ENCODE measurements at regions not wholly inside any gene's neighbourhood (a gene's known extent, or its start where the extent isn't known, plus 50 kb on each side); places are given as distances from the start of the nearest gene placed in this dataset.
A peak's percentile ranks its signal among the peaks of the same experiment; 100 is the strongest.

- DNase-seq: no peak
Measured at GRCh38 chr17:77507111-77507885, 366.5 kb downstream of the SEC14L1 start.

GRCh38 chr17:77508047-77508715, 367.4 kb downstream of the SEC14L1 start:
- DNase-seq: no peak

- no peak for DNase-seq
Measured at GRCh38 chr17:77509089-77509488, 368.3 kb downstream of the SEC14L1 start.

DNA sequence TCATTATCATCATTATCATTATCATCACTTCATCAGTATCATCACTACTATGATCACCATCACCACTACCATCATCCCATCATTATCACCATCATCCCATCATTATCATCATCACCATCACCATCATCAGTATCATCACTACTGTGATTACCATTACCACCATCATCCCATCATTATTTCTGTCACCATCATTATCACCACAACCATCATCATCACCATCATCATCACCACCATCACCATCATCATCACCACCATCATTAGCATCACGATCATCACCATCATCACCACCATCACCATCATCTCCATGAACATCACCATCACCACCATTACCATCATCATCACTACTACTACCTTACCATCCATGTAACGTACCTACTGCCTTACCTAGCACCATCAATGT, 368.8 kb downstream of the SEC14L1 start:
- no peak for DNase-seq

DNA sequence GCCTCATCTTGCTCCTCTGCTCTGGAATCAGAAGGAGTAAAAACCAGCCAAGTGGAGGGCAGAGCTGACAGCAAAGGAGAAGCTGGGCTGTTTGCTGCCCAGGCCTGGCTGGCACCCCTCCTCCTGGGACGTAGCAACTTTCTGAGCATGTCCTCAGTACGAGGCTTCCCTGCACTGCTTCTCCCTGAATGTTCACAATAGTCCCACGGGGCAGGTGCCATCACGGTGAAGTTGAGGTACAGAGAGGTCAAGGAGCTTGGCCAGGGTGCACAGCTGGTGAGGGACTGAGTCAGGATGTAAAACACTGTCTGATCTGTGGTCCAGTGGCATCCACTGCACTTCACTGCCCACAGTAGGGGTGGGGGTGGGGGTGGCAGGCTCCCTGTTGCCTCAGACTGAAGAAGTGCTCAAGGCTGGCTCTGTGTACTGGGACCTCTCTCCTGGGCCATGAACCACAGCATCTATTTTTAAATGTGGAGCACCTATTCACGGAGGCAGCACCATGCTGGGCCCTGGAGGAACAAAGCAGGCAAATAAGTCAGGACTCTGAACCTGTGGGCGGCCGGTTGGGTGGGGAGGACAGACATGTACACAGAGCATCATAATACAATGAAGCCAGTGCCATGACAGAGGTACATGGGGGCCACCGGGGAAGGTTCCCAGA, 369.5 kb downstream of the SEC14L1 start:
- DNase-seq: no peak

GRCh38 chr17:77511514-77512061, 370.8 kb downstream of the SEC14L1 start:
- DNase-seq: no peak

DNA sequence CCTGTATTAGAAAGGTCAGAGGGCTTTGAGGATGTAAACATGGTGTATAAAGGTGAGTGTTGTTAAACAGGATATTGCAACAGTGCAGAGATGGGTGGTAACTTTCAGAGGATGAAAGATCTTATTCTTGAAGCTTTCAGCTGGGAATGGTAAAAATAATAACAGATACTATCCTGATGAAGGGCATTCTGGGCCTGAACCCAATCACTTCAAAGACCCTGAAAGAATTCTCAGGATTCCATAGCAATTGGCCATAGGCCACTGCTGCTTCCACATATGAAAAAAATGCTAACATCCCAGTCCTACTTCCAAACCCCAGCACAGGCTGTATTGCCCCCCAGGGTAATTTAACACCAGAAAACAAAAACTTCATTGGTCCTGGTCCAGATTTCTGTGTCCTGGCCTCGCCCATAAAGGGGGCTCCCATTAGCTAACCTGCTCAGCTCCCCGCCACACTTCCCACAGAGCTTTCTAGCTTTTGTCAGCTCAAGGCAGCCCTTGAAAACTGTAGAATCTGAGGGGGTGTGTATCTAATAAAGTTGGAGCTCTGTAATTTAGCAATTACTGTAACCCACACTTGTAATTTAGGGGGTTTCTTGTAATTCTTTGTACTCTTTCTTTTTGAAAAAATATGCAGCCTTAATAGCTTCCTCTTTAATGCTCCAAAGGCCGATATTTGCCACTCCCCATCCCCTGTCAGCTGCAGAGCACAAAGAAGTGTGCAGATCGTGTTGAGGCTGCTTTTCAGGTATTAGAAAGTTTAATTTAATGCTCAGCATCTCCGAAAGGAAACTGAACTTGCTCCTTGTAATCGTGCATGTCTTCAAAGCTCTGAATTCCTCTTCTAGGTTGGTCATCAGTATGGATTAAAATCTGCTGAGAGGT, 371.5 kb downstream of the SEC14L1 start:
- no peak for DNase-seq

DNA sequence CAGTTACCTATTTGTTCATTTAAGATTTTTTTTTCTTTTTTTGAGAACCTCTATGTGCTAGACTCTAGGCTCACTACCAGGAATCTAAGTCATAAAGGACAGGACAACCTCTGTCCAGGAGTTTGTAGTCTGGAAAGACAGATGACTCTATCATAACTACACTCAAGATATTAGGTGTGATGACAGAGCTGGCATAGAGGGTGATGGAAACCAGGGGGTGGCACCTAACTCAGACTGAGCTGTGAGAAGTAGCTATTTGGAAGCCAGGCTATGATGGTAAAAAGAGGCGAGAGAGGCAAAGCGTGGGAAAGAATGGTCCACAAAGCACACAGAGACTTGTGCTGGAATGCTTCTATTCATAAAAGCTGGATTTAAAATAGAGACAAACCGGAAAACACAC, 372.3 kb downstream of the SEC14L1 start:
- no peak for DNase-seq

DNA sequence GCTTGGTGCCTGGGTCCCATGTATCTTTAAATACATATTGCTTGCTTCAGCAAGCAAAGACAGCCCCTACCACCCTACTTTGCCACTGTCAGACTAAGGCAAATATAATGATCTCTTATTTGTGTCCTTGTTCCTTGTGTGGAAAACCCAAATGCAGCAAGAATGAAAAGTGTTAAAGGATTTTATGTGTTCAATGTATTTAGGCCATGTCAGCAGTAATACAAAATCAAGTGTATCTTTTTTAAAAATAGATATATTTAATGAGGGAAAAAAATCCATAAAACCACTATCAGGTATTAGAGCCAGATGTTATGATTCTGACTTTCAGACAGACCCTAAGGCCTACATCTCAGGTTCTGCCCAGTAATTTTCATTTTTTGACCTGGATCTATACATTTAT, 374.5 kb downstream of the SEC14L1 start:
- no peak for DNase-seq

GRCh38 chr17:77516902-77517301, 376.1 kb downstream of the SEC14L1 start:
- DNase-seq: peak; percentile 53

DNA sequence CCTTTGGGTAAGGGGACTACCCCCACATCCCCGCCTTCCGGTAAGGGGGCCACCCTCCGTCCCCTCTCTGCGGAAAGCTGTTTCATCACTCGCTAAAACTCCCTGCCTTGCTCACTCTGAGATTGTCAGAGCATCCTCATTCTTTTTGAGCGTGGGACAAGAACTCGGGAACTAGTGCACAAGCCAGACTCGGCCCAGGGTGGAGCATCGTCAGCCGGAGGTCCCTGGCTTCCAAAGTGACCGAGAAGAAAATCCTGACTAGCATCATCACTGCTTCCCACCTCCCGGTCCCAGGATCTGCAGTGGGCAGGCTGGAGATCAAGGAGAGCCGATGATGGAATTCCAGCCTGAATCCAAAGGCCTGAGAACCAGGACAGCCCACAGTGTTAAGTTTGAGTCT, 380.3 kb downstream of the SEC14L1 start:
- DNase-seq: no peak

DNA sequence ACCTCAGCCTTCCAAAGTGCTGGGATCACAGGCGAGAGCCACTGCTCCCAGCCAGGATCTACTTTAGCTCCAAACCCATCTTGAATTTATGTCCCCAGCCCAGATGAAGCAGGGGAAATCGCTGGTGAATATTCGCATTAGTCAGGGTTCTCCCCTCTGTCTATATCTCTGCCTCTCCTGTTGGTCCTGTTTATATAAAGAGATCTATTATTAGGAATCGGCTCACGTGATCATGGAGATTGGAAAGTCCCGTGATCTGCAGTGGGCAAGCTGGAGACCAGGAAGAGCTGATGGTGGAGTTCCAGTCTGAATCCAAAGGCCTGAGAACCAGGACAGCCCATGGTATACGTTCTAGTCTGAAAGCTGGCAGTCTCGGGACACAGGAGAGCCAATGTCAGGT, 382.8 kb downstream of the SEC14L1 start:
- no peak for DNase-seq

- no peak for DNase-seq
Measured at GRCh38 chr17:77526259-77526711, 385.5 kb downstream of the SEC14L1 start.

- DNase-seq: no peak
Measured at GRCh38 chr17:77526728-77527350, 386.1 kb downstream of the SEC14L1 start.

DNA sequence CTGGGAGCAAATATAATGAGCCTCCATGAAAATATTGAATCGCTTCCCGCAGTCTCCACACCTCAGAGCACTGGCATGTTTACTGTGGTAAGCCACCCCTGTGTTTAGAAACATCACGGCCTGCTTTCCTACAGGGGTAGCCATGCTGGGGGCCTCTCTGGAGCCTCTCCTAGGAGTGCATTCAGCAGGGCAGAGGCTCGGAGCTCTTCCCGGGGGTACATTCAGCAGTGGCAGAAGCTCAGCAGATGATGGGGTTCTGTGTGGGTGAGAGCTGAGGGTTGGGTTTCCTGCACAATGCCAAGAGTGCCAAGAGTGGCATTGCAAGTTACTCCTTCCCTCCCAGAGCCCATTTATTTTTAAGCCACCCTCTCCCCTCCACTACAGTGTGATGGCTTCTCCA, 386.6 kb downstream of the SEC14L1 start:
- no peak for DNase-seq

GRCh38 chr17:77527836-77528505, 387.2 kb downstream of the SEC14L1 start:
- DNase-seq: no peak

DNA sequence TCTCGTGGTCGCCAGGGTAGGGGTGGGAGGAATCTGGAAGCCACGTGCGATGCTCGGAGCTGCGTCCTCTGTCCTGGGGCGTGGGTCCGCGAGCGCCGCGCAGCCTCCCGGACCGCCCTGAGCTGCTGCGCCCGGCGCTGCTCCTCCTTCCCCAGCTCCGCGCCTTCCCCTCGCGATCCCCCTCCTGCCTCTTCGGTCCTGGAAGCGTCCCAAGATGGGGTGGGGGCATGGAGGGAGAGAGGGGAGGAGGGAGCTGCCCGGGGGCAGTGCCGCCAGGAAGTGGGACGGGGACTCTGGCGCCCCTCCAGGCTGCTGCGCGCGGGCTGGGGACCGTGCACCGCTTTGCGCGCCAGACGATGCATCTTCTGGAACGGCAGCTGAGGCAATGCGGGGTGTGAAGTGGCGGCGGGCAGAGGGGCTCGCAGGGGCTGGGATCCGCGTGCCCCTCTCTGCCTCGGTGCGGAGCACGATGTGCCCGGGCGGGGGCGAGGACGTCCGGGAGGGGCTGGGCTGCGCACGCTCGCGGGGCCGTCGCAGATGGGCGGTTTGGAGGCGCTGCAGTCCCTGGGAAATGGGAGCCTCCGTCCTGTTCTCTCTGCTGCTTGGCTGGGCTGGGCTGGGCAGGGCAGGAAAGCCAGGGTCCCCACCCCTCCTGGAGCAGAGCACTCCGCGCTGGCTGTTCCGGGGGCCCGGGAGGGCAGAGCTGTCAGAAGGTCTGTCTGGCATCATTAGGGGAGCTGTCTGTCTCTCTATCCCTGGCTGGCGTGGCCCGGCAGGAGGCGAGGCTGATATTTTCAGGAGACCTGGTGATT, 388.0 kb downstream of the SEC14L1 start:
- DNase-seq: peak; percentile 78

DNA sequence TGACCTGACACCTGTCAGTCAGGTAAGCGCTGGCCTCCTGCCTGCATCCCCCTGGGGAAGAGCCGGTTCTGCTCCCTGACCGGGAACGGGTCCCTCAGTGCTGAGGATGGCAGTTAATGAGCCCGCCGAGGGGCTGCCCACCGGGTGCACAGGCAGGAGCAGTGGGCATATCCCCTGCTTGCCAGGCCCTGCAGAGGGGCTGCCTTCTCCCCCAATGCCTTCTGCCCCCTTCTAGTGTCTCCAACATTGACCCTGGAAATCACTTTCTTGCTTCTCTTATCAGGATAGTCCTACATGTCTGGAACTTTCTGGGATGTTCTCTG, 388.5 kb downstream of the SEC14L1 start:
- no peak for DNase-seq

DNA sequence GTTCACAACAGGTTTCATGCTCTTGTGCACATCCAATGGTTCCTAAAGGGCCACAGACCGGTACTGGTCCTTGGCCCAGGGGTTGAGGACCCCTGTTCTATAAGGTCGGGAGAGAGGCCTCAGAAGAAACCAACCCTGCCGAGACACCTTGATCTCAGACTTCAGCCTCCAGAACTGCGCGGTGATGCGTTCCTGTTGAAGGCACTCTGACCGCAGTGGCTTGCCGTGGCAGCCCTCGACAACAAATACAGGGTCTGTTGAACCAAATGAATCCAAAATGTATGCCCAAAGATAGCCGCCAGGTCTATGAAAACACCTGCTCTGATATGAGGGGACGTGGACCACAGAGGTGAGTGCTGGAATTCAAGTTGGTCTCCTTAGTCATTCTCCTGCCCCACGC, 389.8 kb downstream of the SEC14L1 start:
- DNase-seq: no peak

GRCh38 chr17:77531002-77531401, 390.2 kb downstream of the SEC14L1 start:
- DNase-seq: no peak

- no peak for DNase-seq
Measured at GRCh38 chr17:77531641-77532040, 390.9 kb downstream of the SEC14L1 start.
